ENCODE measurements at regions not wholly inside any gene's neighbourhood (a gene's known extent, or its start where the extent isn't known, plus 50 kb on each side); places are given as distances from the start of the nearest gene placed in this dataset.

DNA sequence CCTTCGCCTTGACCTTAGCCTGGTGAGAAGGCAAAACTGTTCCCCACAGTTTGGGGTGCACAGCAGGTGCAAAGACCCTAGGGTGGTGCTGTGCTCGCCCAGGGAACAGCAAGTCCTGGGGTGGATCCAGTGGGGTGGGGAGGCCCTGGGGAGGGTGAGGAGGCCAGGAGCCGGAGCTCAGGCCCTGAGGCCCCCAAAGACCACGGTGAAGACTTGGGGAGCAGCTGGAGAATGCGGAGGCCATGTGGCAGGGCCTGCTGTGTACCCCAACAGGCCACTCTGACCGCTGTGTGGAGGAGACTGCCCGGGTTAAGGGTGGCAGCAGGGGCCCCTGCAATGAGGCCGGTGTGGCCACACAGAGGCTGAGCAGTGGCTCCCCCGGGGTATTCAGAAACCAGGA, 101.1 kb upstream of the RTL6 start:
- no peak for DNase-seq
- Histone ChIP-seq H3K9me3 (no peaks in the 10 kb centered on the region), H3K4me3 (no peak overlapping the region), H3K27me3 (no peaks in the 10 kb centered on the region), H3K4me1 (no peaks in the 10 kb centered on the region), H3K36me3 (no peaks in the 10 kb centered on the region), H3K27ac (no peak overlapping the region)
- no peak for TF ChIP-seq POLR2A (IDR thresholded peaks at IDR 0.05)
- TF ChIP-seq, protein P1, sequence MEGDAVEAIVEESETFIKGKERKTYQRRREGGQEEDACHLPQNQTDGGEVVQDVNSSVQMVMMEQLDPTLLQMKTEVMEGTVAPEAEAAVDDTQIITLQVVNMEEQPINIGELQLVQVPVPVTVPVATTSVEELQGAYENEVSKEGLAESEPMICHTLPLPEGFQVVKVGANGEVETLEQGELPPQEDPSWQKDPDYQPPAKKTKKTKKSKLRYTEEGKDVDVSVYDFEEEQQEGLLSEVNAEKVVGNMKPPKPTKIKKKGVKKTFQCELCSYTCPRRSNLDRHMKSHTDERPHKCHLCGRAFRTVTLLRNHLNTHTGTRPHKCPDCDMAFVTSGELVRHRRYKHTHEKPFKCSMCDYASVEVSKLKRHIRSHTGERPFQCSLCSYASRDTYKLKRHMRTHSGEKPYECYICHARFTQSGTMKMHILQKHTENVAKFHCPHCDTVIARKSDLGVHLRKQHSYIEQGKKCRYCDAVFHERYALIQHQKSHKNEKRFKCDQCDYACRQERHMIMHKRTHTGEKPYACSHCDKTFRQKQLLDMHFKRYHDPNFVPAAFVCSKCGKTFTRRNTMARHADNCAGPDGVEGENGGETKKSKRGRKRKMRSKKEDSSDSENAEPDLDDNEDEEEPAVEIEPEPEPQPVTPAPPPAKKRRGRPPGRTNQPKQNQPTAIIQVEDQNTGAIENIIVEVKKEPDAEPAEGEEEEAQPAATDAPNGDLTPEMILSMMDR (IDR thresholded peaks at IDR 0.05) = no peak

DNA sequence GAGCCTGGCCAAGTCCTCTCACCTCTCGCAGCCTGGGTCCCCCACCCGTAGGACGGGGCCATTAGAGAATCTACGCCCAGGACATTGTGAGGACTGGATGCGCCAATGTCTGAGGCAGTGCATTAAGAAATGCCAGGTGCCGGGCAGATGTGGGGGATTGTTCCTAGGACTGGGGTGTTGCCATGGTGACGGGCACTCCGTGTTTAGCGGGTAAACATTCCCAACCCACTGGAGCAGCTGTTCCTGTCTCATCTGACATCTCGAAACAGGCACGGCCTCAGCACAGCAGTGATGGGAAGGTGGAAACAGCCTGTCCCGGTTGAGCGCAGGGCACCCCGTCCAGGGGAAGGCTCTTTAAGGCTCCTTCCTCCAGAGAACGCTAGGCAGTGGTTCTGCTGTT, 99.6 kb upstream of the RTL6 start:
- Histone ChIP-seq H3K36me3 (no peaks in the 10 kb centered on the region), H3K27ac (no peak overlapping the region), H3K4me1 (no peaks in the 10 kb centered on the region), H3K4me3 (no peak overlapping the region), H3K9me3 (no peaks in the 10 kb centered on the region), H3K27me3 (no peaks in the 10 kb centered on the region)
- DNase-seq = no peak
- no peak for TF ChIP-seq POLR2A (IDR thresholded peaks at IDR 0.05)
- TF ChIP-seq, protein P1 (IDR thresholded peaks at IDR 0.05) = no peak

DNA sequence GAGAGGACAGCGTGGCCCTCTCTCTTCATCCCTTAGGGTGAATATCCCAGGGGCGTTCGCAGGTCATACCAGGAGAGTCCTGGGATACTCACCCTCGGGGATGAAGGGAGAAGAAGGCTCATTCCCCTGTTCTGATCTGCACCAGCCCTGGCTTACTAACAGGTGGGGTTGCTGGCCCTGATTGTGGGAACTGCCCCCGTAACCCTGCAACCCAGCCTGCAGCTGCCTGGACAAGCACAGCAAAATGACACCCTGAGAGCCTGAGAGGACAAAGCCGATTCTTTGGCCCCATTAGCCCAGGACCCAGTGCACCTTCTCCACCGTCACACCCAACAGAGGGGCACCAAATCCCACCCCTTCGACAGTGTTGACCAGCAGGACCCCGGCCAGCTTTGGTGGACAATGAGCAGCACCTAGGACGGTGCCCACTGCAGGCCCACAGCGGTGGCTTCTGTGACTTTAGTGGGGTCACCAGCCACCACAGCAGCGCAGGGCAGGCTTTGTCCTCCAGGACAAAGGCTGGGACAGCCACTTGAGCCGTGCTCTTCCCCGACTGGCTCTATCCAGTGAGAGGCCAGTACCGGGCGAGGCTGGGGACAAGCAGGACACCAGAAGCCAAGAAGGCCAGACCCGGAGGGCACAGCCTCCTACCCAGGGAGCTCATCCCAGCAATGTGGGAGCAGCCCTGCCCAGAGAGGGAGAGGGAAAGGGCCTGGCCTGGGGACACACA, 98.5 kb upstream of the RTL6 start:
- Histone ChIP-seq H3K36me3 (no peaks in the 10 kb centered on the region), H3K27ac (no peak overlapping the region), H3K4me1 (no peaks in the 10 kb centered on the region), H3K4me3 (no peak overlapping the region), H3K27me3 (no peaks in the 10 kb centered on the region), H3K9me3 (no peaks in the 10 kb centered on the region)
- TF ChIP-seq, protein P1 (IDR thresholded peaks at IDR 0.05) = no peak
- TF ChIP-seq POLR2A (IDR thresholded peaks at IDR 0.05) = no peak
- no peak for DNase-seq

DNA sequence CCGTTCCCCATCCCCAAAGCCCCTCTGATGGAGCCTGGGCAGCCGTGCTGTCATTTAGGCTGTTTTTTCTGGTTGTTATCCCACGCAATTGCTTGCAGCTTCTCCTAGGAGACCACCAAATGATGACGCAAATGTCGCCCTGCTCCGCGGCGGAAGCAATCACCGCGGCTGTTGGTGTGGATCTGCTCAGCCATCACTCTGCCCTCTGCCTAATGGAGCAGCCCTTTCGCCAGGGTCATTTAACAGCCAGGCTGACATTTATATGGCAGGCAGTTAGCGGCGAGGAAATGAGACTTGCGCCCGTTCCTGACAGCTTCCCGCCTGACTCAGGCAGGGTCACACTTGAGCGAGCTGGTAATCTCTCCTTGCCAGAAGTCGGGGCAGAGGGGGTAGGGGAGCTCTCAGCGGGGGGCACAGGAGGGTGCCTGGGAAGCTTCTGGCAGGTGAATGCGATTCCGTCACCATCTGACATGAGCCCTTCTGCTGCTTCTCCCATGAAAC, 97.9 kb upstream of the RTL6 start:
- no peak overlapping the region for H3K4me3 ChIP-seq
- TF ChIP-seq, protein P1 (IDR thresholded peaks at IDR 0.05) = no peak
- no peak for TF ChIP-seq POLR2A (IDR thresholded peaks at IDR 0.05)
- no peak overlapping the region for H3K27ac ChIP-seq
- DNase-seq = no peak
- H3K9me3 ChIP-seq = no peaks in the 10 kb centered on the region
- no peaks in the 10 kb centered on the region for H3K27me3 ChIP-seq
- H3K4me1 ChIP-seq = no peaks in the 10 kb centered on the region
- H3K36me3 ChIP-seq = no peaks in the 10 kb centered on the region

DNA sequence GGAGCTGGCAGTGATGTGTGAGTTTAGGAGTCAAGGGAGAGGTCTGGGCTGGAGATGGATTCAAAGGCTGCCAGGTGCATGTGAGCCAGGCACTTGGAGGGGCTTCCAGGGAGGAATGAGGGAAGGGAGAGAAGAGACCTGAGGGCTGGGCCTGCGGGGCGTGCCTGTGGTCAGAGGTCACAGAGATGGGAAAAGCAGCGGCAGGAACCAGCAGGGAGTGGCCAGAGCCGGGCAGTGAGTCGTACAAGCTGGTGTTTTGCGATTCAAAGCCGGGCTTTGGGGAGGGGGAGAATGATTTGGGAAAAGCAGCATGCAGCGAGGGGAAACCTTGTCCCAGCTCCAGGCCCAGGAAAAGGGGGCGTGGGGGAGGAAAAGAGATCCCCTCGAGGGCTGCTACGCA, 96.9 kb upstream of the RTL6 start:
- H3K27ac ChIP-seq = no peak overlapping the region
- H3K9me3 ChIP-seq = no peaks in the 10 kb centered on the region
- no peak overlapping the region for H3K4me3 ChIP-seq
- TF ChIP-seq, protein P1 (IDR thresholded peaks at IDR 0.05) = no peak
- TF ChIP-seq POLR2A (IDR thresholded peaks at IDR 0.05) = no peak
- no peak for DNase-seq
- no peaks in the 10 kb centered on the region for H3K27me3 ChIP-seq
- no peaks in the 10 kb centered on the region for H3K4me1 ChIP-seq
- no peaks in the 10 kb centered on the region for H3K36me3 ChIP-seq

DNA sequence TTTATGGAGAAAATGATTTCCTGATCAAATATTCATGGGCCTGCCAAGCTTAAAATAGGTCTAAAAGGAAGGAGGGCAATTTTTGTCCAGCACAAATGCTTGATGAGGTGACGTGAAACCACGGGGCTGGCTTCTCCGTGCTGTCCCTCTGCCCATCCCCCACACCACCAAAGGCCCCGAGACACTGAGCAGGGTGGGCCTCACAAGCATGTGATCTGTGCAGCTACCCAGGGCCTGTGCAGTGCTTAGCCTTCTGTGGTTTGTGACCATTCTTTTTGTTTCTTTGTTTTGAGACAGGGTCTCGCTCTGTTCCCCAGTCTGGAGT, 94.8 kb upstream of the RTL6 start:
- no peak for TF ChIP-seq POLR2A (IDR thresholded peaks at IDR 0.05)
- TF ChIP-seq, protein P1 (IDR thresholded peaks at IDR 0.05) = no peak
- Histone ChIP-seq H3K4me3 (no peak overlapping the region), H3K4me1 (no peaks in the 10 kb centered on the region), H3K27me3 (no peaks in the 10 kb centered on the region), H3K27ac (no peak overlapping the region), H3K9me3 (no peaks in the 10 kb centered on the region), H3K36me3 (no peaks in the 10 kb centered on the region)
- DNase-seq = no peak

Data from Peyer's patch (tissue), 4 donors.